ENCODE measurements at regions not wholly inside any gene's neighbourhood (a gene's known extent, or its start where the extent isn't known, plus 50 kb on each side); places are given as distances from the start of the nearest gene placed in this dataset.
"Not testable (repeated sequence)": the region's sequence is repeated elsewhere in the genome, so short reads cannot be mapped to it uniquely, and the experiment has no call there.

GRCh38 chr15:89026167-89026566, 62.1 kb upstream of the ABHD2 start:
- peaks cover 8% of the 10 kb centered on the region; the same call in 1 of the 2 replicates for H3K9me3 ChIP-seq (ENCODE audit: insufficient read depth, low read length)
- DNase-seq (ENCODE audit: low read depth, low spot score) = no peak
- peaks cover 2% of the 10 kb centered on the region for H3K4me1 ChIP-seq (ENCODE audit: insufficient read depth, insufficient read length)
- no peaks in the 10 kb centered on the region for H3K27me3 ChIP-seq (ENCODE audit: insufficient read depth, insufficient read length)
- no peak overlapping the region for H3K4me3 ChIP-seq (ENCODE audit: insufficient read length, low read depth)
- H3K36me3 ChIP-seq (ENCODE audit: insufficient read depth, insufficient read length, low read length) = no peaks in the 10 kb centered on the region
- no peak overlapping the region for H3K9ac ChIP-seq (ENCODE audit: insufficient read length, low read depth)
- no peak for TF ChIP-seq ZNF274 (IDR thresholded peaks at IDR 0.05; ENCODE audit: low read depth, low read length)
- no peak for TF ChIP-seq SUZ12 (IDR thresholded peaks at IDR 0.05; ENCODE audit: extremely low read depth, insufficient read depth, insufficient read length)
- TF ChIP-seq YY1 (IDR thresholded peaks at IDR 0.05; ENCODE audit: insufficient read depth, insufficient read length) = no peak

GRCh38 chr15:89028036-89028435, 60.2 kb upstream of the ABHD2 start:
- no peak overlapping the region for H3K9ac ChIP-seq (ENCODE audit: insufficient read length, low read depth)
- TF ChIP-seq YY1 (IDR thresholded peaks at IDR 0.05; ENCODE audit: insufficient read depth, insufficient read length) (no peak), SUZ12 (IDR thresholded peaks at IDR 0.05; ENCODE audit: extremely low read depth, insufficient read depth, insufficient read length) (no peak), ZNF274 (IDR thresholded peaks at IDR 0.05; ENCODE audit: low read depth, low read length) (no peak)

GRCh38 chr15:89030311-89030710, 57.9 kb upstream of the ABHD2 start:
- DNase-seq (ENCODE audit: low read depth, low spot score) = no peak
- Histone ChIP-seq H3K27me3 (ENCODE audit: insufficient read depth, insufficient read length) (no peaks in the 10 kb centered on the region), H3K9ac (ENCODE audit: insufficient read length, low read depth) (no peak overlapping the region), H3K36me3 (ENCODE audit: insufficient read depth, insufficient read length, low read length) (no peaks in the 10 kb centered on the region), H3K9me3 (ENCODE audit: insufficient read depth, low read length) (peaks cover 14% of the 10 kb centered on the region; the same call in 1 of the 2 replicates), H3K4me1 (ENCODE audit: insufficient read depth, insufficient read length) (no peaks in the 10 kb centered on the region), H3K4me3 (ENCODE audit: insufficient read length, low read depth) (no peak overlapping the region)
- no peak for TF ChIP-seq ZNF274 (IDR thresholded peaks at IDR 0.05; ENCODE audit: low read depth, low read length)
- TF ChIP-seq YY1 (IDR thresholded peaks at IDR 0.05; ENCODE audit: insufficient read depth, insufficient read length) = no peak
- TF ChIP-seq SUZ12 (IDR thresholded peaks at IDR 0.05; ENCODE audit: extremely low read depth, insufficient read depth, insufficient read length) = no peak

More at GRCh38 chr15:89028036-89028435, 60.2 kb upstream of the ABHD2 start:
- Histone ChIP-seq H3K4me3 (ENCODE audit: insufficient read length, low read depth) (no peak overlapping the region), H3K36me3 (ENCODE audit: insufficient read depth, insufficient read length, low read length) (no peaks in the 10 kb centered on the region), H3K27me3 (ENCODE audit: insufficient read depth, insufficient read length) (no peaks in the 10 kb centered on the region), H3K9me3 (ENCODE audit: insufficient read depth, low read length) (peaks cover 14% of the 10 kb centered on the region; the same call in 1 of the 2 replicates), H3K4me1 (ENCODE audit: insufficient read depth, insufficient read length) (no peaks in the 10 kb centered on the region)
- DNase-seq (ENCODE audit: low read depth, low spot score) = no peak

- not testable (repeated sequence) for DNase-seq (ENCODE audit: low read depth, low spot score); H3K9ac ChIP-seq (ENCODE audit: insufficient read length, low read depth); H3K4me1 ChIP-seq (ENCODE audit: insufficient read depth, insufficient read length); H3K27me3 ChIP-seq (ENCODE audit: insufficient read depth, insufficient read length); H3K36me3 ChIP-seq (ENCODE audit: insufficient read depth, insufficient read length, low read length); H3K4me3 ChIP-seq (ENCODE audit: insufficient read length, low read depth)
- H3K9me3 ChIP-seq (ENCODE audit: insufficient read depth, low read length) = peaks cover 10% of the 10 kb centered on the region; the same call in 1 of the 2 replicates
Measured at GRCh38 chr15:89031637-89032285, 56.5 kb upstream of the ABHD2 start.

- no peak for DNase-seq (ENCODE audit: low read depth, low spot score)
- no peaks in the 10 kb centered on the region for H3K36me3 ChIP-seq (ENCODE audit: insufficient read depth, insufficient read length, low read length)
- H3K9me3 ChIP-seq (ENCODE audit: insufficient read depth, low read length) = peaks cover 10% of the 10 kb centered on the region; the same call in 1 of the 2 replicates
- TF ChIP-seq ZNF274 (IDR thresholded peaks at IDR 0.05; ENCODE audit: low read depth, low read length) (no peak), SUZ12 (IDR thresholded peaks at IDR 0.05; ENCODE audit: extremely low read depth, insufficient read depth, insufficient read length) (no peak), YY1 (IDR thresholded peaks at IDR 0.05; ENCODE audit: insufficient read depth, insufficient read length) (no peak)
- H3K4me1 ChIP-seq (ENCODE audit: insufficient read depth, insufficient read length) = no peaks in the 10 kb centered on the region
- no peaks in the 10 kb centered on the region for H3K27me3 ChIP-seq (ENCODE audit: insufficient read depth, insufficient read length)
- H3K4me3 ChIP-seq (ENCODE audit: insufficient read length, low read depth) = no peak overlapping the region
- H3K9ac ChIP-seq (ENCODE audit: insufficient read length, low read depth) = no peak overlapping the region
Measured at GRCh38 chr15:89034305-89034704, 54.0 kb upstream of the ABHD2 start.

GRCh38 chr15:89035150-89035549, 53.1 kb upstream of the ABHD2 start:
- H3K27me3 ChIP-seq (ENCODE audit: insufficient read depth, insufficient read length) = no peaks in the 10 kb centered on the region
- H3K4me3 ChIP-seq (ENCODE audit: insufficient read length, low read depth) = no peak overlapping the region
- no peaks in the 10 kb centered on the region for H3K4me1 ChIP-seq (ENCODE audit: insufficient read depth, insufficient read length)
- DNase-seq (ENCODE audit: low read depth, low spot score) = no peak
- H3K36me3 ChIP-seq (ENCODE audit: insufficient read depth, insufficient read length, low read length) = no peaks in the 10 kb centered on the region
- no peak overlapping the region for H3K9ac ChIP-seq (ENCODE audit: insufficient read length, low read depth)
- no peak for TF ChIP-seq YY1 (IDR thresholded peaks at IDR 0.05; ENCODE audit: insufficient read depth, insufficient read length)
- TF ChIP-seq ZNF274 (IDR thresholded peaks at IDR 0.05; ENCODE audit: low read depth, low read length) = no peak
- no peak for TF ChIP-seq SUZ12 (IDR thresholded peaks at IDR 0.05; ENCODE audit: extremely low read depth, insufficient read depth, insufficient read length)
- peaks cover 10% of the 10 kb centered on the region; the same call in 1 of the 2 replicates for H3K9me3 ChIP-seq (ENCODE audit: insufficient read depth, low read length)

GRCh38 chr15:89035658-89036057, 52.6 kb upstream of the ABHD2 start:
- H3K4me3 ChIP-seq (ENCODE audit: insufficient read length, low read depth) = no peak overlapping the region
- H3K9me3 ChIP-seq (ENCODE audit: insufficient read depth, low read length) = peaks cover 10% of the 10 kb centered on the region; the same call in 1 of the 2 replicates
- DNase-seq (ENCODE audit: low read depth, low spot score) = no peak
- H3K4me1 ChIP-seq (ENCODE audit: insufficient read depth, insufficient read length) = no peaks in the 10 kb centered on the region
- no peaks in the 10 kb centered on the region for H3K36me3 ChIP-seq (ENCODE audit: insufficient read depth, insufficient read length, low read length)
- no peak overlapping the region for H3K9ac ChIP-seq (ENCODE audit: insufficient read length, low read depth)
- TF ChIP-seq SUZ12 (IDR thresholded peaks at IDR 0.05; ENCODE audit: extremely low read depth, insufficient read depth, insufficient read length) (no peak), YY1 (IDR thresholded peaks at IDR 0.05; ENCODE audit: insufficient read depth, insufficient read length) (no peak), ZNF274 (IDR thresholded peaks at IDR 0.05; ENCODE audit: low read depth, low read length) (no peak)
- H3K27me3 ChIP-seq (ENCODE audit: insufficient read depth, insufficient read length) = no peaks in the 10 kb centered on the region
